ENCODE measurements at regions not wholly inside any gene's neighbourhood (a gene's known extent, or its start where the extent isn't known, plus 50 kb on each side); places are given as distances from the start of the nearest gene placed in this dataset.

DNA sequence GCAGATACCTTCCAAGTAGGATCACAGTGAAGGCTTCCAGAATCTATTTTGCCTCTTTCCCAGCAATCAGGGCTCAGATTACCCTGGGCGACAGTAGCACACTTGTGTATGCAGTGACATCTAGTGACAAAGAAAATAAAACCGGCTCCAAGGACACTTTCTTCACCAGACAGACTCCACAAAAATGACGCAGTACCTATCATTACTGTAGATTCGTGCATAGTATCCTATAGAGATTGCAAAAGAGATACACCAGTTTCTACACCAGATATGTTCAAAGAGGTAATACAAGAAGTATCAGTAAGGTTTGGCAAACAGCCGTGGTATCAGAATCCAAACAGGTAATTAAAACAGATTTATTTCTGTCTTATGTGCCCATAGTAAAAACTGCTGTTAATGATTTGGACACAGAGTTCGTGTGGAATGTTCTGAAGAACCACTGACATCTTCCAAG, 600.4 kb upstream of the JAG1 start (continued):
- TF ChIP-seq ZNF713 (CRISPR knock-in tag; IDR thresholded peaks at IDR 0.05) (no peak), ZNF282 (IDR thresholded peaks at IDR 0.05; ENCODE audit: partially characterized antibody) (no peak), ZNF7 (CRISPR knock-in tag; IDR thresholded peaks at IDR 0.05) (no peak), SOX13 (IDR thresholded peaks at IDR 0.05) (no peak), SOX13 (CRISPR knock-in tag; conservative IDR thresholded peaks at IDR 0.05 in 1 of 2, IDR thresholded peaks at IDR 0.05 in 1 of 2) (0 out of 4 replicates have a peak, but pooled peaks of 1 of the 2 experiments have one; percentile 22), ZNF556 (CRISPR knock-in tag; IDR thresholded peaks at IDR 0.05; ENCODE audit: borderline replicate concordance) (no peak), SSRP1 (CRISPR knock-in tag; IDR thresholded peaks at IDR 0.05) (no peak), POGZ (CRISPR knock-in tag; IDR thresholded peaks at IDR 0.05) (no peak), ELF3 (CRISPR knock-in tag; IDR thresholded peaks at IDR 0.05) (peak; percentile 43; the same call in 1 of the 2 replicates), ZNF296 (CRISPR knock-in tag; conservative IDR thresholded peaks at IDR 0.05) (no peak), KAT8 (CRISPR knock-in tag; IDR thresholded peaks at IDR 0.05) (no peak), HIVEP1 (CRISPR knock-in tag; IDR thresholded peaks at IDR 0.05) (no peak), SRF (IDR thresholded peaks at IDR 0.05; ENCODE audit: low read depth, low read length) (no peak), CBFB (CRISPR knock-in tag; IDR thresholded peaks at IDR 0.05) (no peak), HMG20B (CRISPR knock-in tag; conservative IDR thresholded peaks at IDR 0.05) (no peak), ZNF432 (CRISPR knock-in tag; IDR thresholded peaks at IDR 0.05; ENCODE audit: borderline replicate concordance) (no peak), NAIF1 (CRISPR knock-in tag; IDR thresholded peaks at IDR 0.05; ENCODE audit: borderline replicate concordance) (no peak), ZNF33B (CRISPR knock-in tag; IDR thresholded peaks at IDR 0.05) (no peak)
- TF ChIP-seq, protein P1, sequence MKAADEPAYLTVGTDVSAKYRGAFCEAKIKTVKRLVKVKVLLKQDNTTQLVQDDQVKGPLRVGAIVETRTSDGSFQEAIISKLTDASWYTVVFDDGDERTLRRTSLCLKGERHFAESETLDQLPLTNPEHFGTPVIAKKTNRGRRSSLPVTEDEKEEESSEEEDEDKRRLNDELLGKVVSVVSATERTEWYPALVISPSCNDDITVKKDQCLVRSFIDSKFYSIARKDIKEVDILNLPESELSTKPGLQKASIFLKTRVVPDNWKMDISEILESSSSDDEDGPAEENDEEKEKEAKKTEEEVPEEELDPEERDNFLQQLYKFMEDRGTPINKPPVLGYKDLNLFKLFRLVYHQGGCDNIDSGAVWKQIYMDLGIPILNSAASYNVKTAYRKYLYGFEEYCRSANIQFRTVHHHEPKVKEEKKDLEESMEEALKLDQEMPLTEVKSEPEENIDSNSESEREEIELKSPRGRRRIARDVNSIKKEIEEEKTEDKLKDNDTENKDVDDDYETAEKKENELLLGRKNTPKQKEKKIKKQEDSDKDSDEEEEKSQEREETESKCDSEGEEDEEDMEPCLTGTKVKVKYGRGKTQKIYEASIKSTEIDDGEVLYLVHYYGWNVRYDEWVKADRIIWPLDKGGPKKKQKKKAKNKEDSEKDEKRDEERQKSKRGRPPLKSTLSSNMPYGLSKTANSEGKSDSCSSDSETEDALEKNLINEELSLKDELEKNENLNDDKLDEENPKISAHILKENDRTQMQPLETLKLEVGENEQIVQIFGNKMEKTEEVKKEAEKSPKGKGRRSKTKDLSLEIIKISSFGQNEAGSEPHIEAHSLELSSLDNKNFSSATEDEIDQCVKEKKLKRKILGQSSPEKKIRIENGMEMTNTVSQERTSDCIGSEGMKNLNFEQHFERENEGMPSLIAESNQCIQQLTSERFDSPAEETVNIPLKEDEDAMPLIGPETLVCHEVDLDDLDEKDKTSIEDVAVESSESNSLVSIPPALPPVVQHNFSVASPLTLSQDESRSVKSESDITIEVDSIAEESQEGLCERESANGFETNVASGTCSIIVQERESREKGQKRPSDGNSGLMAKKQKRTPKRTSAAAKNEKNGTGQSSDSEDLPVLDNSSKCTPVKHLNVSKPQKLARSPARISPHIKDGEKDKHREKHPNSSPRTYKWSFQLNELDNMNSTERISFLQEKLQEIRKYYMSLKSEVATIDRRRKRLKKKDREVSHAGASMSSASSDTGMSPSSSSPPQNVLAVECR (CRISPR knock-in tag; IDR thresholded peaks at IDR 0.05; ENCODE audit: borderline replicate concordance), result no peak
- TF ChIP-seq, protein P2, sequence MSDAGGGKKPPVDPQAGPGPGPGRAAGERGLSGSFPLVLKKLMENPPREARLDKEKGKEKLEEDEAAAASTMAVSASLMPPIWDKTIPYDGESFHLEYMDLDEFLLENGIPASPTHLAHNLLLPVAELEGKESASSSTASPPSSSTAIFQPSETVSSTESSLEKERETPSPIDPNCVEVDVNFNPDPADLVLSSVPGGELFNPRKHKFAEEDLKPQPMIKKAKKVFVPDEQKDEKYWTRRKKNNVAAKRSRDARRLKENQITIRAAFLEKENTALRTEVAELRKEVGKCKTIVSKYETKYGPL (CRISPR knock-in tag; IDR thresholded peaks at IDR 0.05), result 0 out of 2 replicates have a peak, but pooled peaks have one; percentile 27
- TF ChIP-seq, protein P3, sequence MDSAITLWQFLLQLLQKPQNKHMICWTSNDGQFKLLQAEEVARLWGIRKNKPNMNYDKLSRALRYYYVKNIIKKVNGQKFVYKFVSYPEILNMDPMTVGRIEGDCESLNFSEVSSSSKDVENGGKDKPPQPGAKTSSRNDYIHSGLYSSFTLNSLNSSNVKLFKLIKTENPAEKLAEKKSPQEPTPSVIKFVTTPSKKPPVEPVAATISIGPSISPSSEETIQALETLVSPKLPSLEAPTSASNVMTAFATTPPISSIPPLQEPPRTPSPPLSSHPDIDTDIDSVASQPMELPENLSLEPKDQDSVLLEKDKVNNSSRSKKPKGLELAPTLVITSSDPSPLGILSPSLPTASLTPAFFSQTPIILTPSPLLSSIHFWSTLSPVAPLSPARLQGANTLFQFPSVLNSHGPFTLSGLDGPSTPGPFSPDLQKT (CRISPR knock-in tag; IDR thresholded peaks at IDR 0.05; ENCODE audit: borderline replicate concordance), result no peak
- TF ChIP-seq, protein P4, sequence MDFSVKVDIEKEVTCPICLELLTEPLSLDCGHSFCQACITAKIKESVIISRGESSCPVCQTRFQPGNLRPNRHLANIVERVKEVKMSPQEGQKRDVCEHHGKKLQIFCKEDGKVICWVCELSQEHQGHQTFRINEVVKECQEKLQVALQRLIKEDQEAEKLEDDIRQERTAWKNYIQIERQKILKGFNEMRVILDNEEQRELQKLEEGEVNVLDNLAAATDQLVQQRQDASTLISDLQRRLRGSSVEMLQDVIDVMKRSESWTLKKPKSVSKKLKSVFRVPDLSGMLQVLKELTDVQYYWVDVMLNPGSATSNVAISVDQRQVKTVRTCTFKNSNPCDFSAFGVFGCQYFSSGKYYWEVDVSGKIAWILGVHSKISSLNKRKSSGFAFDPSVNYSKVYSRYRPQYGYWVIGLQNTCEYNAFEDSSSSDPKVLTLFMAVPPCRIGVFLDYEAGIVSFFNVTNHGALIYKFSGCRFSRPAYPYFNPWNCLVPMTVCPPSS (IDR thresholded peaks at IDR 0.05), result no peak
- TF ChIP-seq, protein P5, sequence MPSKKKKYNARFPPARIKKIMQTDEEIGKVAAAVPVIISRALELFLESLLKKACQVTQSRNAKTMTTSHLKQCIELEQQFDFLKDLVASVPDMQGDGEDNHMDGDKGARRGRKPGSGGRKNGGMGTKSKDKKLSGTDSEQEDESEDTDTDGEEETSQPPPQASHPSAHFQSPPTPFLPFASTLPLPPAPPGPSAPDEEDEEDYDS (CRISPR knock-in tag; IDR thresholded peaks at IDR 0.05), result 0 out of 2 replicates have a peak, but pooled peaks have one; percentile 21
